ENCODE measurements at regions not wholly inside any gene's neighbourhood (a gene's known extent, or its start where the extent isn't known, plus 50 kb on each side); places are given as distances from the start of the nearest gene placed in this dataset.

DNA sequence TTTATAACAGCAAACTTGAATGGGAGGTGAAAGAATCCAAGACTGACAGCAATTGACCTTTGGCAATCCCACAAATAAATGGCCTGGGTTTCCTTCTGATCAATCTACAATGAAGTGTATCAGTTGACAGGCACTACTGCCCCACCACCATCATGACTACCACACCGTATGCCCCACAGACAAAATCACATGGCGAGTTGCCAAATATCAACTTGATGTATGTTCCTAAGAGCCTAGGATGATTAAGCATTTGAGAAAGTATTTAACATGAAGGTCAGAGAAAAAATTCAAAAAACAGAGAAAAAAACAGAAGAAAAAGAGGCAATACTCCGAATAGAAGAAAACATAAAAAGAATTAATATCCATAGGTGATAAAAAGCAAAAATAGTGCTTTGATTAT is 215.9 kb upstream of the STAC start:
- in situ Hi-C loops (cut with MboI; ENCODE audit: low pct_unique_long_range_greater_than_20kb, low sequenced_read_pairs, unreplicated experiment): no loop called here
- no peak for DNase-seq (ENCODE audit: low spot score)
- TF ChIP-seq, protein P1, sequence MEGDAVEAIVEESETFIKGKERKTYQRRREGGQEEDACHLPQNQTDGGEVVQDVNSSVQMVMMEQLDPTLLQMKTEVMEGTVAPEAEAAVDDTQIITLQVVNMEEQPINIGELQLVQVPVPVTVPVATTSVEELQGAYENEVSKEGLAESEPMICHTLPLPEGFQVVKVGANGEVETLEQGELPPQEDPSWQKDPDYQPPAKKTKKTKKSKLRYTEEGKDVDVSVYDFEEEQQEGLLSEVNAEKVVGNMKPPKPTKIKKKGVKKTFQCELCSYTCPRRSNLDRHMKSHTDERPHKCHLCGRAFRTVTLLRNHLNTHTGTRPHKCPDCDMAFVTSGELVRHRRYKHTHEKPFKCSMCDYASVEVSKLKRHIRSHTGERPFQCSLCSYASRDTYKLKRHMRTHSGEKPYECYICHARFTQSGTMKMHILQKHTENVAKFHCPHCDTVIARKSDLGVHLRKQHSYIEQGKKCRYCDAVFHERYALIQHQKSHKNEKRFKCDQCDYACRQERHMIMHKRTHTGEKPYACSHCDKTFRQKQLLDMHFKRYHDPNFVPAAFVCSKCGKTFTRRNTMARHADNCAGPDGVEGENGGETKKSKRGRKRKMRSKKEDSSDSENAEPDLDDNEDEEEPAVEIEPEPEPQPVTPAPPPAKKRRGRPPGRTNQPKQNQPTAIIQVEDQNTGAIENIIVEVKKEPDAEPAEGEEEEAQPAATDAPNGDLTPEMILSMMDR (IDR thresholded peaks at IDR 0.05; ENCODE audit: extremely low read depth, insufficient read depth, missing control alignments): no peak

DNA sequence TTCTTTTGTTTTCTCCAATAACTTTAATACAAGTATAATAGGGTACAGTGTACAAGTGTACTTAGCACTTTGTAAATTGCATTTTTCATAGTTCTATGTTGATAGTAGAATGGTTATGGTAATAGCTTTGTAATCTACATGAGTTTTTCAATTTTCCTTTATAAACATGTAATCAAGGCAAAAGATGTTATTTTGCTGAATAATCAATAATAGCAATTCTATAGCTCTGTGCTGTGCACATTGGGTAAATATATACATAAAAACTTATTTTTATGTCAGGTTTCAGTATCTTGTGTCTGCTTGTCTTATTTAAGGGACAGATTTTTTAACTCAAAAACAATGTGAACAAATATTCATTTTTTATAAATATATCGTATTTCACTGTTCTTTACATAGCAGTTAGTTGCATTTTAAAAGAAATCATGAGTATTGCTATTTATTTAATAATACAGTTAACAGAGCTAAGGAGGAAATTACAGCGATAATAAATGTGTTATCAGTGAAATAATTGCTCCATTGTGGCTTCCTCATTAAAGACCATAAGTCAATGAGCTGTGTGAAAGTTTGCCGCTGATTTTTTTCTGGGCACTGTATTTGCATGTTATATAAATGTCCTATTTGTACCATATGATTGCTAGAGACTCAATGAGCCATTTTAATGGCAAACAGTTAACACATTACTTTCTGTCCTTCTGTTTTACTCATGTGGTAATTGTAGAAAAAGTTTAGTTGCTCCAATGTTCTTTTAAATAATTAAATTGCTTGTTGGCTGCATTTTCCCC is 214.6 kb upstream of the STAC start:
- in situ Hi-C loops (cut with MboI; ENCODE audit: low pct_unique_long_range_greater_than_20kb, low sequenced_read_pairs, unreplicated experiment): no loop called here
- DNase-seq (ENCODE audit: low spot score): no peak
- TF ChIP-seq, protein P1 (IDR thresholded peaks at IDR 0.05; ENCODE audit: extremely low read depth, insufficient read depth, missing control alignments): no peak

DNA sequence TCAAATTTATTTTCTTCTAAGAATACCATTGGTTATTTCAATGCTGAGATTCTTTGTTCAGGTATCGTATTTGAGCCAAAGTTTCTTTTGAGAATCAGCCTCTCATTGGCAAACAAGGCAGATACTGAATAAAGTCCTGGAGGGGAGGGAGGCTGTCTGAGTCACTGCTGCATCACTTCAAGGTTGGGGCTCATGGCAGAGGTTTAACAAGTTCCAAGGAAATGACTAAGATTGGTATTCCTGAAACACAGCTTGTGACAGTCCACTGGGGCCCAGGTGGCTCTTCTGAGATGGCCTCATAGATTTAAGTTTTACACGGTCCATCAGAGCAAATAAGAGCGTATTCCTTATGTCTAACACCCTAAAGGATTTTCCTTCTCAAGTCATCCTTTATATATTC is 213.8 kb upstream of the STAC start:
- no peak for DNase-seq (ENCODE audit: low spot score)
- TF ChIP-seq, protein P1 (IDR thresholded peaks at IDR 0.05; ENCODE audit: extremely low read depth, insufficient read depth, missing control alignments): no peak
- in situ Hi-C loops (cut with MboI; ENCODE audit: low pct_unique_long_range_greater_than_20kb, low sequenced_read_pairs, unreplicated experiment): no loop called here

DNA sequence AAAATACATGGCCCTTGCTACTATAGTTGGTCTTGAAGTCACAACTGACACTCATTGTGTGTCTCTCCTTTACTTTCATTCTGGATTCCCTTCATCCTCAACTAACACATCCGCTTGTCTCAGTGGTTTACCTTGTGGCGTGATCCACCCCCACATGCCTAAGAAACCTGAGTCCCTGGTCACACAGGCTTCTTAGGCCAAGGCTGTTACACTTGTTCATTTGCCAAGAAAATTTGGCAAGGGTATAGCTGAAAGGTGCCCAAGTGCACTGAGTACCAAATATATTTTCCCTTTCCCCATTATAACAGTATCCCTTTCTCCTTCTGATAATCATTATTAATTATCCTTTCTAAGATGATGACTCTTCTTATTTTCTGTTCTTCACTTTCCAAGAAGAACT is 207.6 kb upstream of the STAC start:
- no peak for DNase-seq (ENCODE audit: low spot score)
- in situ Hi-C loops (cut with MboI; ENCODE audit: low pct_unique_long_range_greater_than_20kb, low sequenced_read_pairs, unreplicated experiment): no loop called here
- TF ChIP-seq, protein P1 (IDR thresholded peaks at IDR 0.05; ENCODE audit: extremely low read depth, insufficient read depth, missing control alignments): no peak

DNA sequence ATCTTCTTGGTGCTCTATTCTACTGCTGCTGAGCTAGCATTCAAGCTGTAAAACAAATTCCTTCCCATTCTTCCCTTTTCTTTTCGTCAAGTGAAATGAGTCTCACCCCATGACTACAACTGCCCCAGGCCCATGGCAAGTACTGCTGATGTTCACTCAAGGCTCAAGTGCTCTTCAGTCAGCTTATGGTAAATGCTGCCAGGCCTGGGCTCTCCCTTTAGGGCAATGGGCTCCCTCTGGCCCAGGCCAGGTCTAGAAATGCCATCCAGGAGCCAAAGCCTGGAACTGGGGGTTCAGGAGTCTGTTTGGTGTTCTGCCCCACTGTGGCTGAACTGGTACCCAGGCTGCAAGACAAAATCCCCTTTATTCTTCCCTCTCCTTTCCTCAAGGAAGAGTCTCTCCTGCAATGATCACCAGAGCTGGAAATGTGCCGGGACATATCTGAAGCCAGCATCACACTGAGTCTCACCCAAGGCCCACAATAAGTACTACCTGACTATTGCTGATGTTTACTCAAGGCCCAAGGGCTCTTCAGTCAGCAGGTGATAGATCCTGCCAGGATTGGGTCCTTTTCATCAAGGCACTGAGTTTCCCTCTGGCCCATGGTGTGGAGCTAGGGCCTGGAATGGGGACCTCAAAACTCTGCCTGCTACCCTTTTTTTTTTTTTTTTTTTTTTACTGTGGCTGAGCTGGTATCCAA is 205.0 kb upstream of the STAC start:
- in situ Hi-C loops (cut with MboI; ENCODE audit: low pct_unique_long_range_greater_than_20kb, low sequenced_read_pairs, unreplicated experiment): no loop called here
- no peak for DNase-seq (ENCODE audit: low spot score)
- TF ChIP-seq, protein P1 (IDR thresholded peaks at IDR 0.05; ENCODE audit: extremely low read depth, insufficient read depth, missing control alignments): no peak

DNA sequence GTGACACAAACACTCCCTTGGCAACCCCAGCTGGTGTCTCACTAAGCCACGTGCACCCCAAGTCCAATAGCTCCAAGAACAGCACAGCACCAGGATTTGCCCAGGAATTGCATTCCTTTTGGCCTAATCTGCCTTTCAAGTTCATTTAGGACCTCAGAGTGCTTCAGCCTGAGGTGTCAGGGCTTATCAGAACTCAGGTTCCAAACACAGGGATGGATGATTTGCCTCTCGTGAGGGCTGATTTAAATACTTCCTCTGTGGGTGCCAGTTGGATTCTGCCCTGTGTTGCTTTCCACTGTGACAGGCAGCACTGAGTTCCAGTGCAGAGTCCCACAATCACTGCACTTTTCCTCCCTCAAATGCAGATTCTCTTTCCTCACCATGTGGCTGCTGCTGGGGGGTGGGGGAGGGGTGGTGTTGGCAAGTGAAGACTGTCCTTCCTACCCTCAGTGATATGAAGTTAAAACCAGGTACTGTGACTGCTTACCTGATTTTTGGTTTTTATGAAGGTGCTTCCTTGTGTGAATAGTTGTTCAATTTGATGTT is 204.3 kb upstream of the STAC start:
- no peak for DNase-seq (ENCODE audit: low spot score)
- TF ChIP-seq, protein P1 (IDR thresholded peaks at IDR 0.05; ENCODE audit: extremely low read depth, insufficient read depth, missing control alignments): no peak
- in situ Hi-C loops (cut with MboI; ENCODE audit: low pct_unique_long_range_greater_than_20kb, low sequenced_read_pairs, unreplicated experiment): no loop called here
